SKM-1 treated with dmso at 0.1 percent for 144 hours (cell line): ENCODE measurements at regions not wholly inside any gene's neighbourhood (a gene's known extent, or its start where the extent isn't known, plus 50 kb on each side); places are given as distances from the start of the nearest gene placed in this dataset.

Source experiments
- DNase-seq: peaks from one replicate; lab custom pipeline; 2025; ENCODE audit not compliant: unreplicated experiment; lab: John Stamatoyannopoulos, UW

DNA sequence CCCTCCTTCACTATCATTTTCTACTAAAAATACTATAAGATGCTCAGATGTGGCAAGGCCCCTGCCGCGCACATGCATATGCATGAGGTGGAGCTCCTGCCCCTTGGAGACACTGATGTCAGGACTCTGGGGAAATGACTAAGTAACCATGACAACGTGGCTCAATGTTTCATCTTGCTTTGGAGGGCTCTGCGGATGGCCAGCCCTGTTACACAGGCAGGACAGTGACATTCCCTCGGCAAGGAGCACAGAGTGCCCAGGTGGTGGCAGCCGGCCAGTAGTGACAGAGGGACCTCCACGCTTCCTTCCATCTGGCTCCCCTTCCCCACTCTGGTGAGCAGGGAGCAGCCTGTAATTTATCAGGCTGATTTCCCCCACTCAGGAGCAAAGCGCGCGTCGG lies 364.1 kb downstream of the SS18 start:
- no peak for DNase-seq

DNA sequence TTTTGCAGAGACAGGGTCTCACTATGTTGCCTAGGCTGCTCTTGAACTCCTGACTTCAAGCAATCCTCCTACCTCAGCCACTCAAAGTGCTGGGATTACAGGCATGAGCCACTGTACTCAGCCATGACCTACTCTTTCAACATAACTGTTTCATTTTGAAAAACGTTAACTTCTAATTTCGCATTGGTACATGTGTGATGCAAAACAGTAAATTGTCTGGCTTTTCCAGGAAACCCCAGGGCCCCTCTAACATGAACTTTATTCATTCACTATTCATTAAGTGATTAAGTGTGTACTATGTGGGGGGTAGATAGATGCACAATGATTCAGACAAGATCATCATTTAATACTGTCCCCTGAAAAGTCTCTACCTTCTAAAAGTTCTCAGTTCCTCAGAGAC lies 364.9 kb downstream of the SS18 start:
- no peak for DNase-seq

DNA sequence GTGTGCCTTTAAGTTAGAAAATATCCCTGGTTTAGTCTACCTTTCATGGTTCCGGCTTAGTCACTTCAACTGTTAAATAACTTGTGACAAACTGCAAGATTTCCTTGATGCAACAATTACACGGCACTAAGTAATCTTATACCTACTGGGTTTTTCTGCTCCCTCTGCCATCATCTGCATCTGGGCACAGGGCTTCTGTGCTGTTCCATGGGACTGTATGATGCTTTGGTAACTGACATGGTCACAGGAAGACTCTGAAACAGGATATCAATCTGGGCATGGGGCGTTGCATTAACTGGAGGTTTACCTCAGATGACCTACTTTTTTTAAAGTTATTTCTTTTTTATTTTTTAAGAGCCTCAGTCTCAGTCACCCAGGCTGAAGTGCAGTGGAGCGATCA lies 365.4 kb downstream of the SS18 start:
- DNase-seq = no peak

DNA sequence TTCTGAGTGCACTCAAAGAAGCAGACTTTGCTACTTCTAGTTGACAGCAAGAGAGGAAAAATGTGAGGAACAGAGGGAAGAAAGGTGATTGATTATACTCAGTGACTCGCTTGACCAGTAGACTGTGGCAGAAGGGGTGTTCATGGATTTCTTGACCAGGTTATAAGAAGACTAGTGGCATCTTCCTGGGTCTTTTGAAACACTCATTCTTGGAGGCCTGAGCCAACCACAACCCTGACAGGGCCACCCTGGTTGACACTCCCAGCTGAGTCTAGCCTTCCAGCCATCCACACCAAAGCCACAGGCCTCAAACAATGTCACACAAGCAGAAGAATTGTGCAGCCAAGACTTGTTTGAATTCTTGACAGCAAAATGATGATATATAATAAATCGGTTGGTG lies 366.3 kb downstream of the SS18 start:
- no peak for DNase-seq

DNA sequence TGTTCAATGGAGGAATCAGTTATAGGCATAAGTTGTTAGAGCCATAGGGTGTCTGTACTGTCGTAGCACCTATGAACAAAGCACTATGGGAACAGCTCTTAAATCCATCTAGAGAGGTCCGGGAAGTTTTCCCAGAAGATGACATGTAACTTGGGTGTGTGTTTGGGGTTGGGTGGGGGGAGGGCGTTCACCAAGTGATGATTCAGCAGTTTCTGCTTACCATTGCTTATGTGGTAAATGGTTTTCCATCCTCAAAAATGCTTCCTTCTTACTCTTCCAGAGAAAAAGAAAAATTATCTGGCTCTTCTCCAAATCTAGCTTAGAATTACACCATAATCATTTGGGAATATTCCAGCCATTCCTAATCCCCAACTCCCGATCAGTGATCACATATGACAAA lies 361.1 kb upstream of the ZNF521 start:
- no peak for DNase-seq

DNA sequence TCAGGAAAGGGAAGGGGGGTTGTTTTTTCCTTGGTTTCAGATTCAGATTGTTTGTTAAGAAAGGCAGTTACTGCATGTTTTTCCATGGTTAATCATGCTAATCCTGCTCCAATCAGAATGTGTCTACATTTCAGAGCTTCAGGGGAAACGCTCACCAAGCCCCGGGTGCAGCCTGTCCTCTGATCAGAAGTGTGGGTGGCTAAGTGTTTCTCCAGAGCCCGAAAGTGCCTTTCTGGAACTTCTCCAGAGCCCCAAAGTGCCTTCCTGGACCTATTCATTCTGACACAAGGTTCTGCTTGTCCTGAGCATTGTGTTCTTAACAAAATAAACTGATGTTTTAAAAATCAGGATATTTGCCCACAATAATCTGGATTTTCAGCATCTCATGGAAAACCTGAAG lies 359.0 kb upstream of the ZNF521 start:
- DNase-seq = no peak

DNA sequence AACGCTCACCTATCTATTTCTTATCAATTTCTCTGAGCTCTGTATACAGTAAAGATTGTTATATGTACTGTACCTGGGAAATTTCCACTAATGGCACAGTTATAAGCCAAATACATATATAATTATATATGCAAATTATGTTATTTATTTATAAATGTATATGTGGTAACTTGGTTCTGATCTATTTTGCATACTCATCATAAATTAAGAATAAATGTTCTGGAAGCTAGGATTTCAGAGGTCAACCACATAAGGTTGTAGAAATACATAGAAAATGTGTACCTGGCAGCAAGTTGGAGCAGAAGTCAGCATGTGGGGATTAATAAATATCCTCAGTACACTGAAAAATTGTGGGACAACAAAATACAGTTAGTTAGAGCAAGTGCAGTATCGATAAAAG lies 353.7 kb upstream of the ZNF521 start:
- DNase-seq = no peak

DNA sequence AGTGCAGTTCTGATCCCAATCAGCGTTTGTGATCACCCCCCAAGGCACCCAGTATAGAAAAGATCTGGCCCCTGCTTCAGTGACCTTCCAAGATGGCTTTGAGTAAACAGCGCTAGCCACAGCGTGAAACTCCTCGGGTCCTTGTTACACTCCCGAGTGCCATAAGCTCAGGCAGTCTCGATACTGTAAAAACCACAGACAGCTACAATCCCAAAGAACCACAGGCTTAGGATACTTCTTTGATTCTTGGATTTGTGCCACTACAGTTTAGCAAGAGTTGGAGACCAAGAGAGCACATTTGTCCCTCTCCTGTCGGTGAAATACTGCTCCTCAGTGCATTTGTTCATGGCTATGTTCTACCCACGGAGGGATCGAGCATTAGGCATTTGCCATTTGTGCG lies 352.5 kb upstream of the ZNF521 start:
- DNase-seq = no peak

DNA sequence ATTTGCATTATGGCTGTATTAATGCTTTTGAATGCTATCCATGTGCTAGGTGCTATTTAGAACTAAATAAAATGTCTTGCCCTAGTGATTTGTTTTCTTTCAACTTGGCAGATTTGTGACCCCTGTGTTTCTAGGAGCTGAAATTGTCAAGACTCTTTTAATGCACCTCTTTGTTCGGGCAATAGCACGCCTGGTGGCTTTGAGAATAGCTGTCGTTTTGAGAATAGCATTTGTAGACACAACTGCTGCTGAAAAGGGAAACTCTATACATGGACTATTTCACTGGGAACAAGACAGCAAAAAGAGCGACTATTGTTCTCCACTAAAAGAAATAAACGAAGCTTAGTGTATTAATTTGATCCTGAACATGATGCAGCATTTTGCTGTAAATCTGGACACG lies 352.1 kb upstream of the ZNF521 start:
- no peak for DNase-seq

DNA sequence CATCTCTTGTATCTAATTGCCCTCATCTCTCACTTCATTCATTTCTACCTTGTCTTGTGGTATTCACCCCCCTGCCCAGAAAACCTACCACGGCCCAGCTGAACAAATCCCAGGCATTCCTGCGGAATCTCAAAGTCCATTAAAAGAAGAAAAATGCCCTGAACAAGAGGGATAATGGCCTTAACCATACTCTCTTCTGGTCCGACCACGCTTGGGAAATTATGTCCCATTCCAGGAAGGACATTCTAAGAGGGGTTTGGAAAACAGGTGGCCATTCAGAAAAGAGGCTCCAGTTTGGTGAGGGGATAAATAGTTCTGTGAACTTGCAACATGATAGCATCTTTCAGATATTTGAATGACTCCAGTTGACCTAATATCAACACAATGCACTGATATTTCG lies 349.9 kb upstream of the ZNF521 start:
- no peak for DNase-seq

DNA sequence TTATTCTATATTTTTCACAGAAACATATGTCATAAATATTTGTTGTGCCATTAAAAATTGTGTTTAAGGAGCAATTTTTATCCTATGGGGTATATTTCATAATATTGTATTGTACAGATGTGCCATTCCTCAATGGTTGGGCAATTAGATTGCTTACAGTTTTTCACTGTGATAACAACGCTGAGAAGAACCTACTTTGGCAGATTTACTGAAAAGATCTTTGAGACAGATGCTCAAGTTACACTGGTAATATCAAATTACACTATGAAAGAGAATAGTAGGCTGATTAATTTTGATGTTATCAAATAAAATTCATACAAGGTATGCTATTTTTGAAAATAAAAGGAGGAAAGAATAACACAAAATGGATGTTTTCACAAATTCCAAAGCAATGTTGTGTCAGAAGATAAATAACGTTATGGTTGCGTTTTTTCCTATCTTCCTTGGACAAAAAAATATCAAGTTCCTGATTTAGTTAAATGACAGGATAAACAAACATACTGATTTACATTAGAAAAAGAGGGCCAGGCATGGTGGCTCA lies 335.1 kb upstream of the ZNF521 start:
- no peak for DNase-seq

DNA sequence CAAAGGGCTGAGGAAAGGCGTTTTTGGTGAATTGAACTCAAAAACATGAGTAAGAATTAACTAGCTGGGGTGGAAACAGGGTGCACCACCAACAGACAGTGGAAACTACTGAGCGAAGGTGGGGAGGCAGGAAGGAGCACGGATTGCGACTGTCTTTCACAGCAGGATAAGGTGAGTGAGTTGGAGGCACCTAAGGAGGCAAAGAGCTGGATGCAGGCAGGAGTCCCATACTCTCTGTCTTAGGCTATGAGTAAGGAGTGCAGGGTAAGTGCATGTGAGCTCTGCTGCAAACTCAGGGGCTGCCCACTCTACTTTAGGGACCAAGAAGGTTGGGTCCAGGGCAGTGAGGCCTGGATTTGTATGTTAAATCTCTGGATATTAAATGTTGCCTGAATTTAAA lies 333.1 kb upstream of the ZNF521 start:
- no peak for DNase-seq

DNA sequence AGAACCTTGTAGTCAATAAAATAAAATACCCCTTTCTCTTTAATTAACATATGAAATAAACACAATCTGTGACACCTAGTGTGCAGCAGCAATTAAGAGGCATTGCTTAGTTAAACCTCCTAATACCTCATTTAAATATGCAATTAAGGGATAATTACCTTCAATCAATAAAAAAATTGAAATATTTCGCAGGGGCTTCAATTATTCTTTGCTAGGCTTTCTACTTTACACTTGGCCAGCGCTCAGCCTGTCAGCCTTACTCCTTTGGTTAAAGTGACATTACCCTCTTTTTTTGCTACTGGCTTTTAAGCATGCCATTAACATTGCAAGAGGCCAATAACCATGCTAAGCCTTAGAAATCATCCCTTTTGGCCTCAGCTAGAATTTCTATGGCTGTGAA lies 327.5 kb upstream of the ZNF521 start:
- DNase-seq = no peak

DNA sequence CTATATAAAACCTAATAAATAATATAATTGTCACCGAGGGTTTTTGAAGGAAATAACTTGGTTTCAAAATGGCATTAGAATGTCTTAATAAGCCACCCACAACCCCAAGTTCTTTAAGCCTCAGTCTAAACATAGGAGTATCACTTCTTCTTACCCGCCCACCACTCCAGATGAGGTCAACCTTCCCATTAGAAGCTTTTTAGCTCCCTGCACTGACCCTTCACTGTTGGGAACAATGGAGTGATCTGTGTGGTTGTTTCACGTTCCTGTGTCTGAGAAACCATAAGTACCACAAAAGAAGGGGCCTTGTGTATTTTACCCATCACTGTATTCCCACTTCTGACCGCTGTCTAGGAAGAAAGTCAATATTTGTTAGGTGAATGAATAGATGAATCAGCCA lies 326.3 kb upstream of the ZNF521 start:
- DNase-seq = no peak

DNA sequence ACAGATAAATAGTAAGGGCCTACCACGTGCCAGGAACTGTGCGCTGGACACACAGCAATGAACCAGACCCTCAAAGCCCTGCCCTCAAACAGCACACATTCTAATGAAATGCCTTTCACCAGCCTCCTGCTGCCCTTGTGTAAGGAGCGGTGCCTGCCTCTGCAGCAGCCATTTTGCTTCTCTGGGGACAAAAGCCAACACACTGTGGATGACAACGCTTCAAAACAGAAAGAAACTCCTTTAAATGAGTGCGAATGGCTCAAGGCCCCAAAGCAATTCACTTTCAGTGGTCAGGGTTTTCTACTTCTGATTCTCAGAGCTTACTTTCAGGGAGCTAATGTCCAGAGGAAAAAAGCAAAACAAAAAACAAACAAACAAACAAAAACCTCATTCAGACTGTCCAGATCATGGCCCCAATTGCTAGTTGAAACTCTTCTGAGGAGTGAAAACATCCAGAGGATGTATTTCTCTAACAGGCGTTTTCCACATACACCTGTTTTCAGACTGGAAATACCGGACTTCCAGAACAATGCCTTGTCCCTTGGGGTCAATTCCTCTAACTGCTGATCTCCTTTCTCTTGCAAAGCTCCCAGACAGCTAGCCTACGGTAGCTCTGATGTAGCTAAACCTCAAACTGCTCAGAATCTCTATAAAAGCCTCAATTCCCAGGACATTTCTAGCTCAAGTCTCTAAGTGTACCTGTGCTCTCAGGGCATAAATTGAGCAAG lies 323.3 kb upstream of the ZNF521 start:
- no peak for DNase-seq

DNA sequence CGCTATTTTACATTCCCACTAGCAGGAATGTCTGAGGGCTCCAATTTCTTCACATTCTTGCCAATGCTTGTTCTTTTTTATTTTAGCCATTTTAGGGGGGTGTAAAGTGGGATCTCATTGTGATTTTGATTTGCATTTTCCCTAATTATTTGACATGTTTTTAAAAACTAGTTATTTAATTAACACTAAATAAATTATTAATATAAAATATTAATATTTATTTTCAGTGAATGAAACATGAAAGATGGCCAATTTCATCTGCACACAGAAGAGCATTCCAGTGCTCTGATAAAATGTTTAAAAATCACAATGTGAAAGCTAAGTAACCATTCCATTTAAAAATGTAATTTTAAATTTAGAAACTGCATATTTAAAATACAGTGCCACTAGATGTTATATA lies 322.2 kb upstream of the ZNF521 start:
- DNase-seq = no peak

DNA sequence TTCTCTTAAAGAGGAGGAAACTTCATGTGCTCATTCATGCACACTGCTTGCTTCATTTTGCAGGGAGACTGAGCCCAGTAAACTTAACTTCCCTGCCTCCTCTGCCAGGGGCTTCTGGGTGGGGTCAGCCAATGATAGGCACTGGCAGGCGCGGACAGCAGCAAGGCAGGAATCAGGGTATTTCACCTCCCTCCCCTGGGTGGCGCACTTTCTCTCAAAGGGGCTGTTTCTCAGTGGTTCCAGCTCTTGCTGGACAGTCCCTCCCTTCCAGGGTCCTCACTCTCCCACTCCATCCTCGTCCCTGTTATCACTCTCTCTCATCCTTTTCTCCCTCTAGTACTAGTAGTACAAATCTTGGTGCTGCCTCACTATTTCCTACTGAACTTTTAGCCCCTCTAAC lies 320.5 kb upstream of the ZNF521 start:
- no peak for DNase-seq

DNA sequence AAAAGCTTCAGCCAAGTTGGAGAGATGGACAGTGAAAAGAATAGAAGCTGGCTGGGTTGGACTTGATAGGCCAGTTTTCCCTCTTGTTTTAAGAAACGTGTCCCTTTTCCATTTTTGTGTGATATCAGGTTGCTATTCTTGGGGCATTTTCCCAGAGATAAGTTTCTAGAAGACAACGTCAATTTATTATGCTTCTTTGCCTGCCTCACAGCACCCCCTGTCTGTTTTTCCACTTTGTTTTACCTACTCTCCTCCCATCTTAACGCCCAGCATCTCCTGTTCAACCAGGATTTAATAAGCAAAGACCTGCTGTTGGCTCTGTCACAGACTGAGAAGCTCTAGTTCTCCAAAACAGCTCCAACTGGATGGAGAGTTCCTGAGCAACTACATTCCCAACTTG lies 317.8 kb upstream of the ZNF521 start:
- no peak for DNase-seq

DNA sequence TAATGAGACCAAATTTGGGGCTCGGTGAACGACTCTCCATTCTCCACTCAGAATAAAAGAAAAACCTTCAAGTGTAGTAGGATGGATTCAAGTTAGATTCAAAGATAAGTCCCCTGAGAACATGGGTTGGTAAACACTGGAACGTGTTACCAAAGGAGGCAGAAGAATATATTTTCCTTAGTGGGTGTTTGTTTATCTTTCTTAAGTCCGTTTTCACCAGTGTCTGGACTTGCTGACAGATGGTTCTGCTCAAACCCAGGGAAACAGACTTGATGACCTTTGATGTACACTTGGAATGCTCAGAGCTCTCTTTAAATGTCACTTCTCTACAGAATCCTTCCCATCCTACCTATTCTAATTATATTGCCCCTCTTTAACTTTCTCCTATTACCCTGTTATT lies 310.3 kb upstream of the ZNF521 start:
- no peak for DNase-seq

DNA sequence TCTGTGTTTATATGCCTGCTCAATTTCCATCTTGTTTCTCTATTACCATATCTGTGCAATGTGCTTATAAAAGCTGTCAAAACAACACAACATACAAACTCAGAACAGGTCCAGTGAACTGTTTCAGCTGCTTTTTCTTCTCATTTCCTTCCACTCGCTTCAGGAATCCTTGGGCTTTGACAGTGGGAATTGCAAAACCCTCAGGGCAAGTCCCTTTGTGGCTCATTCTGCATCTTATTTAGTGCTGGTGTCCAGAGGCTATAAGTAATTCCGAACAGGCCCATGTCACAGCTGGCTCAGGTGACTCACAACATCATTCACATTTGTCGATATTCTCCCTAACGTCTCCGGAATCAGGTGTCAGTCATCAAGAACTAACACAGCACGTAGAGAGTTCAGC lies 309.9 kb upstream of the ZNF521 start:
- no peak for DNase-seq

DNA sequence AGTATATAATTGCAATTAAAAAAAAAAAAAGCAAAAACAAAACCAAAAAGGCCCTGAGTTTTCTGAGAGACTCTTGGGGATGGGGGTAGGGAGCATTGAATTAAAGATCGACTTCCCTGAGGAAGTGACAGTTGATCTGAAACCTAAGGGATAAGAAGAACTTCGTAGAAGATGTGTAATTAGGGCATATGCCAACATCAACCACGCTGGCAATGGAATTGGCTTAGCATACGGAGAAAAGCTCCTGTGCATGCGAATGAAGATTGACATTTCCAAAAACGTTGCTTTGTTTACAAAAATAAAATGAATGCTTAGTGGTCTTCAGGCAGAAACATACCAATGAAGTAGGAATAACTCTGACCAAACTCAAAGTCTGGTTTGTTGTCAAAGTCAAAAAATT lies 307.6 kb upstream of the ZNF521 start:
- no peak for DNase-seq

DNA sequence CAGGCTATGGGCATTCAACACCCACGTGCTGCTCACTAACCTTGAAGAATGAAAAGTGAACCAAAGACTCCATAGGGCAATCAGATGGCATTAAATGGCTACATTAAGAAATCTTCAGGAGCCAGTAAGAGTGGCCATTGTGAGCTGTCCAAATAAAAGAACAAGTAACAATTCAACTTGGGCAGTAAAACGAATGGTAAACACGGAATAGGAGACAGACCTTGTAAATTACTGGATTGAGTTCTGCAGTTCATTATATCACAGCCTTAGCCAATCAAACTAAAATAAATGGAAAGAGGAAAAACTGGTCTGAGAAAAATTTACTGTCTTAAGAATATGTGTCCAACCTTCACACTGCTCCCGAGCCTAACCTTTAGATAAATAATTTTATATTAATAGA lies 306.5 kb upstream of the ZNF521 start:
- DNase-seq = no peak

DNA sequence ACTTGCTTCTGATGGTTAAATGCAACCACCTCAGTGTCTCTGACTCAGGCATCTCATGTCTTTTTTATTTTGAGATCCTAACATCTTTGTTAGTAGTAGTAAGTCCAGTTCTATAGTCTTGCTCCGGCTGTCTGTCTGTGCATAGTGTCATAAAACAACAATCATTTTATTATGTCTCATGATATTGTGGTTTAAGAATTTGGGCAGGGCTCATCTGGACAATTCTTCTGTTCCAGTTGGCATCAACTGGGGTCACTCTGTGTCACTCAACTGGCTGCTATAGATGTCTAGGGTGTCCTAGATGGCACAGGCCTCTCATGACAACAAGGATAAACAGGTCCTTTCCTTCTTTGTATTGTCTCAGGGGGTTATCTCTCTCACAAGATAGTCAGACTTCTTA lies 299.6 kb upstream of the ZNF521 start:
- no peak for DNase-seq
